ENCODE measurements at regions not wholly inside any gene's neighbourhood (a gene's known extent, or its start where the extent isn't known, plus 50 kb on each side); places are given as distances from the start of the nearest gene placed in this dataset.

DNA sequence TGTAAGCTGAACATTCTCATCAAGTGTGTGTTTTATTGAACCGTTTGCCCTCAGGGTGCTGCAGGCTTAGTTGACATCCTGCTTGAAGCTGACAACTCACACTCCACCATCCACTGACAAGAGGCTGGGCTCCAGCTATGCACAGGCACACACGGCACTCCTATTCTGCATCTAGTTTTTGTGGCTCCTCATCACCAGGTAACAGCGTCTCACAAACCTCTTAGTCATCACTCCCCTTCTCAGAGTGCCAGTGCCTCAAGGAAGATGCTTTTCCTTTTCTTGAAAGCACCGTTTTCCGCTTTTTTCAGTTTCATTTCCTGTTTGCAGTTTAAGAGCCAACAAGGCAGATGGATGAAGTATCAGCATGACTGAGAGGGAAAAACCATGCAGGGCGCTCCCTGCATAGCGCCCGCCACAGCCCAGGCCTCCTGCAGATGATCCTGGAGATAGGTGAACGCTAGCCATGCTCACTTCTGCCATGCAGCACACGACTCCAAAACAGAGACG is 491.2 kb downstream of the COG6 start:
- no peak for TF ChIP-seq FOXK2 (conservative IDR thresholded peaks at IDR 0.05 in 1 of 2, IDR thresholded peaks at IDR 0.05 in 1 of 2; ENCODE audit: low read depth in 2 of 2)
- no peak for TF ChIP-seq SIN3A (IDR thresholded peaks at IDR 0.05; ENCODE audit: borderline replicate concordance in 2 of 2, control insufficient read depth in 1 of 2, low read depth in 2 of 2, low read length in 2 of 2)
- TF ChIP-seq, protein P1, sequence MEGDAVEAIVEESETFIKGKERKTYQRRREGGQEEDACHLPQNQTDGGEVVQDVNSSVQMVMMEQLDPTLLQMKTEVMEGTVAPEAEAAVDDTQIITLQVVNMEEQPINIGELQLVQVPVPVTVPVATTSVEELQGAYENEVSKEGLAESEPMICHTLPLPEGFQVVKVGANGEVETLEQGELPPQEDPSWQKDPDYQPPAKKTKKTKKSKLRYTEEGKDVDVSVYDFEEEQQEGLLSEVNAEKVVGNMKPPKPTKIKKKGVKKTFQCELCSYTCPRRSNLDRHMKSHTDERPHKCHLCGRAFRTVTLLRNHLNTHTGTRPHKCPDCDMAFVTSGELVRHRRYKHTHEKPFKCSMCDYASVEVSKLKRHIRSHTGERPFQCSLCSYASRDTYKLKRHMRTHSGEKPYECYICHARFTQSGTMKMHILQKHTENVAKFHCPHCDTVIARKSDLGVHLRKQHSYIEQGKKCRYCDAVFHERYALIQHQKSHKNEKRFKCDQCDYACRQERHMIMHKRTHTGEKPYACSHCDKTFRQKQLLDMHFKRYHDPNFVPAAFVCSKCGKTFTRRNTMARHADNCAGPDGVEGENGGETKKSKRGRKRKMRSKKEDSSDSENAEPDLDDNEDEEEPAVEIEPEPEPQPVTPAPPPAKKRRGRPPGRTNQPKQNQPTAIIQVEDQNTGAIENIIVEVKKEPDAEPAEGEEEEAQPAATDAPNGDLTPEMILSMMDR (IDR thresholded peaks at IDR 0.05 in 2 of 3, conservative IDR thresholded peaks at IDR 0.05 in 1 of 3; ENCODE audit: insufficient read depth in 2 of 3, low read depth in 1 of 3, low read length in 3 of 3), result no peak
- TF ChIP-seq, protein P2, sequence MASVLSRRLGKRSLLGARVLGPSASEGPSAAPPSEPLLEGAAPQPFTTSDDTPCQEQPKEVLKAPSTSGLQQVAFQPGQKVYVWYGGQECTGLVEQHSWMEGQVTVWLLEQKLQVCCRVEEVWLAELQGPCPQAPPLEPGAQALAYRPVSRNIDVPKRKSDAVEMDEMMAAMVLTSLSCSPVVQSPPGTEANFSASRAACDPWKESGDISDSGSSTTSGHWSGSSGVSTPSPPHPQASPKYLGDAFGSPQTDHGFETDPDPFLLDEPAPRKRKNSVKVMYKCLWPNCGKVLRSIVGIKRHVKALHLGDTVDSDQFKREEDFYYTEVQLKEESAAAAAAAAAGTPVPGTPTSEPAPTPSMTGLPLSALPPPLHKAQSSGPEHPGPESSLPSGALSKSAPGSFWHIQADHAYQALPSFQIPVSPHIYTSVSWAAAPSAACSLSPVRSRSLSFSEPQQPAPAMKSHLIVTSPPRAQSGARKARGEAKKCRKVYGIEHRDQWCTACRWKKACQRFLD (CRISPR knock-in tag; IDR thresholded peaks at IDR 0.05), result no peak
- TF ChIP-seq, protein P3, sequence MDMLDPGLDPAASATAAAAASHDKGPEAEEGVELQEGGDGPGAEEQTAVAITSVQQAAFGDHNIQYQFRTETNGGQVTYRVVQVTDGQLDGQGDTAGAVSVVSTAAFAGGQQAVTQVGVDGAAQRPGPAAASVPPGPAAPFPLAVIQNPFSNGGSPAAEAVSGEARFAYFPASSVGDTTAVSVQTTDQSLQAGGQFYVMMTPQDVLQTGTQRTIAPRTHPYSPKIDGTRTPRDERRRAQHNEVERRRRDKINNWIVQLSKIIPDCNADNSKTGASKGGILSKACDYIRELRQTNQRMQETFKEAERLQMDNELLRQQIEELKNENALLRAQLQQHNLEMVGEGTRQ (CRISPR knock-in tag; IDR thresholded peaks at IDR 0.05), result no peak
- no peak for TF ChIP-seq BRF2 (IDR thresholded peaks at IDR 0.05; ENCODE audit: borderline replicate concordance, insufficient read depth, insufficient read length)
- TF ChIP-seq POLR2A (conservative IDR thresholded peaks at IDR 0.05), result no peak
- no peak for TF ChIP-seq MCM2 (IDR thresholded peaks at IDR 0.05; ENCODE audit: low read depth)
- TF ChIP-seq FOS (IDR thresholded peaks at IDR 0.05; ENCODE audit: extremely low read depth, insufficient read length), result no peak
